ENCODE measurements at regions not wholly inside any gene's neighbourhood (a gene's known extent, or its start where the extent isn't known, plus 50 kb on each side); places are given as distances from the start of the nearest gene placed in this dataset.

DNA sequence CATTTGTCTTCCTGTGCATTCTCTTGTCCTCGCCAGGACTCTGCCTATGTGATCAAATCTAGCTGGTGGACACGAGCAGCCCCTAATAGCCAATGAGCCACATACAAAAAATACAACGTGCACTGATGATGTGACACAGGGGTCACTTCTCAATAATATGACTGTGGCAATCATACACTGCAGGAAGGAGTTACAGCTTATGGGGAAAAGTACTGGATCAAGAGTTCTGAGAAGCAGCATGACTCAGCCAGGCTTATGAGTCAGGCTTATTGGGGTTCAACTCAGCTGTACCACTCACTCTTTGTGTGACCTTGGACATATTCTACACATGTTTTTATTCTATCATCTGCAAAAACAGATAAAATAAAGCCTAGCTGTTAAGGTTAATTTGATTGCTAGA, 889.4 kb upstream of the TENM4 start:
- TF ChIP-seq, protein P1, sequence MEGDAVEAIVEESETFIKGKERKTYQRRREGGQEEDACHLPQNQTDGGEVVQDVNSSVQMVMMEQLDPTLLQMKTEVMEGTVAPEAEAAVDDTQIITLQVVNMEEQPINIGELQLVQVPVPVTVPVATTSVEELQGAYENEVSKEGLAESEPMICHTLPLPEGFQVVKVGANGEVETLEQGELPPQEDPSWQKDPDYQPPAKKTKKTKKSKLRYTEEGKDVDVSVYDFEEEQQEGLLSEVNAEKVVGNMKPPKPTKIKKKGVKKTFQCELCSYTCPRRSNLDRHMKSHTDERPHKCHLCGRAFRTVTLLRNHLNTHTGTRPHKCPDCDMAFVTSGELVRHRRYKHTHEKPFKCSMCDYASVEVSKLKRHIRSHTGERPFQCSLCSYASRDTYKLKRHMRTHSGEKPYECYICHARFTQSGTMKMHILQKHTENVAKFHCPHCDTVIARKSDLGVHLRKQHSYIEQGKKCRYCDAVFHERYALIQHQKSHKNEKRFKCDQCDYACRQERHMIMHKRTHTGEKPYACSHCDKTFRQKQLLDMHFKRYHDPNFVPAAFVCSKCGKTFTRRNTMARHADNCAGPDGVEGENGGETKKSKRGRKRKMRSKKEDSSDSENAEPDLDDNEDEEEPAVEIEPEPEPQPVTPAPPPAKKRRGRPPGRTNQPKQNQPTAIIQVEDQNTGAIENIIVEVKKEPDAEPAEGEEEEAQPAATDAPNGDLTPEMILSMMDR (IDR thresholded peaks at IDR 0.05): no peak
- TF ChIP-seq POLR2A (IDR thresholded peaks at IDR 0.05) (no peak), POLR2AphosphoS5 (IDR thresholded peaks at IDR 0.05) (no peak), EP300 (IDR thresholded peaks at IDR 0.05) (no peak)
